GM21447 (cell line): ENCODE measurements at regions not wholly inside any gene's neighbourhood (a gene's known extent, or its start where the extent isn't known, plus 50 kb on each side); places are given as distances from the start of the nearest gene placed in this dataset.
"Not testable (repeated sequence)": the region's sequence is repeated elsewhere in the genome, so short reads cannot be mapped to it uniquely, and the experiment has no call there.

ENCODE experiments used
- ATAC-seq: cut with Tn5 transposase; IDR thresholded peaks from one replicate; pipeline ENCODE4 v1.9.1; 2021; ENCODE audit not compliant: unreplicated experiment

GRCh38 chr6:78222226-78222625, 569.4 kb downstream of the MEI4 start:
- no peak for ATAC-seq

GRCh38 chr6:78231002-78231401, 578.2 kb downstream of the MEI4 start:
- ATAC-seq = no peak

GRCh38 chr6:78243519-78243918, 590.7 kb downstream of the MEI4 start:
- ATAC-seq = no peak

- ATAC-seq = no peak
Measured at GRCh38 chr6:78251931-78252330, 599.1 kb downstream of the MEI4 start.

GRCh38 chr6:78253618-78254017, 600.8 kb downstream of the MEI4 start:
- ATAC-seq = no peak

- no peak for ATAC-seq
Measured at GRCh38 chr6:78259935-78260334, 607.1 kb downstream of the MEI4 start.

GRCh38 chr6:78260427-78260826, 606.9 kb upstream of the IRAK1BP1 start:
- not testable (repeated sequence) for ATAC-seq

GRCh38 chr6:78268591-78269452, 598.5 kb upstream of the IRAK1BP1 start:
- ATAC-seq = no peak

- ATAC-seq = no peak
Measured at GRCh38 chr6:78300885-78301284, 566.5 kb upstream of the IRAK1BP1 start.

GRCh38 chr6:78302411-78302810, 564.9 kb upstream of the IRAK1BP1 start:
- ATAC-seq = no peak

- no peak for ATAC-seq
Measured at GRCh38 chr6:78308025-78308424, 559.3 kb upstream of the IRAK1BP1 start.

- no peak for ATAC-seq
Measured at GRCh38 chr6:78322068-78322845, 545.1 kb upstream of the IRAK1BP1 start.

GRCh38 chr6:78324213-78324612, 543.1 kb upstream of the IRAK1BP1 start:
- ATAC-seq = no peak

GRCh38 chr6:78340755-78341154, 526.6 kb upstream of the IRAK1BP1 start:
- no peak for ATAC-seq

GRCh38 chr6:78345882-78346281, 521.5 kb upstream of the IRAK1BP1 start:
- no peak for ATAC-seq

GRCh38 chr6:78347191-78347916, 520.0 kb upstream of the IRAK1BP1 start:
- no peak for ATAC-seq

GRCh38 chr6:78353040-78353439, 514.3 kb upstream of the IRAK1BP1 start:
- no peak for ATAC-seq

- no peak for ATAC-seq
Measured at GRCh38 chr6:78363688-78364087, 503.7 kb upstream of the IRAK1BP1 start.

- no peak for ATAC-seq
Measured at GRCh38 chr6:78365473-78365872, 501.9 kb upstream of the IRAK1BP1 start.

GRCh38 chr6:78377056-78377455, 490.3 kb upstream of the IRAK1BP1 start:
- no peak for ATAC-seq

GRCh38 chr6:78379982-78380381, 487.4 kb upstream of the IRAK1BP1 start:
- ATAC-seq = no peak
